GM10248 (cell line): ENCODE measurements at regions not wholly inside any gene's neighbourhood (a gene's known extent, or its start where the extent isn't known, plus 50 kb on each side); places are given as distances from the start of the nearest gene placed in this dataset.

Experiments
- CTCF ChIA-PET: fragments of 300-600 bp; sonication (Branson Sonifier 250); formaldehyde crosslinking; extraction: SDS; loops from one replicate; lab custom pipeline; 2021; ENCODE audit warnings: antibody characterized with exemption; lab: Yijun Ruan, JAX
- POLR2A ChIA-PET: fragments of 350-650 bp; sonication (Branson Sonifier 250); formaldehyde crosslinking; extraction: SDS; loops from one replicate; lab custom pipeline; 2020; ENCODE audit warnings: antibody characterized with exemption; lab: Yijun Ruan, JAX
- DNase-seq: peaks from one replicate; pipeline ENCODE4 v3.0.0; 2012; ENCODE audit errors: extremely low spot score
- TF ChIP-seq, protein P1 (sequence below): IDR thresholded peaks from 2 replicates; pipeline ENCODE4 v1.5.1; 2012; ENCODE audit warnings: mild to moderate bottlenecking, low read depth; ENCODE audit errors: extremely low read depth, missing control alignments, control extremely low read depth

DNA sequence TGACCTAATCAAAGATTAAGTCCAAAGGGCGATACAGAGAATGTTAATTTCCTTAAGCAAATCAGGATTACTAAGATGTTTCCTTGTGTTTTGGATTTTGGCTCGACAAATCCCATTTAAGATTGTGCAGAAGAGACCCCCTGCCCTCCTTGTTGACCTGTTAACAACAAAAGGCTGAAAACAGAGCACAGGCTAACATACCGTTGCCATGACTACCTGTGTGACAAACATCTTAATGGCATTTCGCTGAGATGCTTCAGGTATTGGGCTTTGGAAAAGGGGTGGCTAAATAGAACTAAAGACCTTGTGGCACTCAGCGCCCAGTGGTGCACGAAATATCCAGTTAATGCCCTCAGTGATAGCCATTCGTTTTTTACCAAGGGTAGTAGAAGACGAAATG lies 1532.3 kb upstream of the TMEM132C start:
- TF ChIP-seq, protein P1, sequence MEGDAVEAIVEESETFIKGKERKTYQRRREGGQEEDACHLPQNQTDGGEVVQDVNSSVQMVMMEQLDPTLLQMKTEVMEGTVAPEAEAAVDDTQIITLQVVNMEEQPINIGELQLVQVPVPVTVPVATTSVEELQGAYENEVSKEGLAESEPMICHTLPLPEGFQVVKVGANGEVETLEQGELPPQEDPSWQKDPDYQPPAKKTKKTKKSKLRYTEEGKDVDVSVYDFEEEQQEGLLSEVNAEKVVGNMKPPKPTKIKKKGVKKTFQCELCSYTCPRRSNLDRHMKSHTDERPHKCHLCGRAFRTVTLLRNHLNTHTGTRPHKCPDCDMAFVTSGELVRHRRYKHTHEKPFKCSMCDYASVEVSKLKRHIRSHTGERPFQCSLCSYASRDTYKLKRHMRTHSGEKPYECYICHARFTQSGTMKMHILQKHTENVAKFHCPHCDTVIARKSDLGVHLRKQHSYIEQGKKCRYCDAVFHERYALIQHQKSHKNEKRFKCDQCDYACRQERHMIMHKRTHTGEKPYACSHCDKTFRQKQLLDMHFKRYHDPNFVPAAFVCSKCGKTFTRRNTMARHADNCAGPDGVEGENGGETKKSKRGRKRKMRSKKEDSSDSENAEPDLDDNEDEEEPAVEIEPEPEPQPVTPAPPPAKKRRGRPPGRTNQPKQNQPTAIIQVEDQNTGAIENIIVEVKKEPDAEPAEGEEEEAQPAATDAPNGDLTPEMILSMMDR, result no peak
- POLR2A ChIA-PET, result no interaction called here
- CTCF ChIA-PET, result interaction anchor here (1.5 kb wide), 1 partner anchor 12 kb away, joined by 4 read pairs; no protein-coding TSS in a partner anchor
- DNase-seq, result no peak

DNA sequence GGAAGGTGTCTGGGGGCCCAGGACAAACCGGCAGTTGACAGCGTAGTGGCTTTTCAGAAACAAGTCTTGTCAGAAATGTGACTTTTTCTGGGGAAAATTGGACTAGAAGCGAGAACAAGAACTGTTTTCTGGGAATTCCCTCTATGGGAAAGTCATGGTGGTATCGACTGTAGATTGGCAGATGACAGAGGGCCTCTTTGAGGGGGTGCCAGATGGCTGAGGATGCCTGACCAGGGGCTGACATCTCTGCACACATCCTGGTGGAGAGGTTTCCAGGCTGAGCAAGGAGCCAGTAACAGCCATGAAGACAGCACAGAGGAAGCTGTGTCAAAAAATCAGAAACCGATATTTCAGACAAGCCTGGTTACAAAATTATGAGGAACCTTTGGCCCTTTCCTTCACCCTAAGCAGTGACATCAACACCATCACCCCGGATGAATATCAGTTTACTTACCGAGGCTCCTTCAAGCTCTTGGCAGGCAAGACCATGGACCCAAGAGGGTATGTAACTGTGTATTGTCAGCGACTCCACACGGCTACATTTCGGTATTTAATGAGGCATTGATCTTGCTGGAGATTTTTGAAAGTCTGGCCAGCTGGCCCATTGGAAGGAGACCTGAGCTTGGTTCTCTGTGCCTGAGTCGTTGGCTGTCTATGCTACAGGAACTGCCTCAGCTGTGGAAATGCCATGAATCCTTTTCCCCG lies 1525.3 kb upstream of the TMEM132C start:
- no peak for DNase-seq
- TF ChIP-seq, protein P1, result no peak
- POLR2A ChIA-PET, result no interaction called here
- CTCF ChIA-PET, result interaction anchor here (0.8 to 1.6 kb wide), 2 partner anchors 8 to 9 kb away, joined by 3 to 4 read pairs; no protein-coding TSS in a partner anchor

DNA sequence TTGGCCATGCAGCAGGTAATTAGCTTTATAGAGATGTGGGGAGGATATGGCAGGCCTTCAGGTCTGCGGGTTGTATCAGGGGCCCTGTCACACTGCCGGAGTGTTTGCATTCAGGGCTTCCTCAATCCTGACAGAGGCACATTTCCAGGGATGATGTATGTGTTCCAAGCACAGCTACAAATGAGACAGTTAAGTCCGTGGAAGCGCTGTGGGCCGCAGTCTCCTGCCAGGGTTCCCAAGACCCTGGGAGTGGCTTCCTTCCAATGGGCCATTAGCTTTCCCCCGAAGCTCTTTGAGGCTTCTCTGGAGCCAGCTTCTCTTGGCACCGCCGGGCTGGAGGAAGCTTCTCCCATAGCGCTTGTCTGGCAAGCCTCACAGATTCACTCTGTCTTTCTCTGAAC lies 1524.7 kb upstream of the TMEM132C start:
- ChIA-PET CTCF (interaction anchor here (0.8 kb wide), 1 partner anchor 9 kb away, joined by 3 read pairs; no protein-coding TSS in a partner anchor), POLR2A (no interaction called here)
- no peak for DNase-seq
- TF ChIP-seq, protein P1, result no peak

DNA sequence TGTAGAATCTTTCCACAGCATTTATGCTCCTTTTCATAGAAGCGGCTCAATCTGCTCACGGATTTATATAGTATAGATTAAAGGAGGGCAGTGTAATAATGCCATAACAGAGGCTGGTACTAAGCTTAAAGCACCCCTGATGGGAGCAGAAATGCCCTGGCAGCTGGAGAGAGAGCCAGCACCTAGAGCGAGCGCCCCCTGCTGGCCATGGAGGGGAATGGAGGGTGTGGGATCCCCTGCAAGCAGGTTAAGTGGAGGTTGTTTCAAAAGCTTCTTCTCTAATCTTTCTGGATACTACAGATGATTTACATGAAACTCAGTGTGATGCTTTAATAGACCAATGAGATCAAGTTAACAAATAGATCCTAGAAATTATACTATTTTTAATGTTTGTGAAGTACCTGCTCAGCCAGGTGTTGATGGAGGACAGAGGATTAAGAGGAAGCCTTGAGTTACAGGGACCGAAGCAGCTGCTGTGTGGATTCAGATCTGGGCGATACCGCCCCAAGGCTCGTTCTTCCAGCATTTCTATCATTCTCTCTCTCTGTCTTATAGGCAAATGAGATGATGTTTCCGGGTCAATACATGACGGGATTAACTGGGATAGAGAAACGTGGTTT lies 1519.3 kb upstream of the TMEM132C start:
- ChIA-PET CTCF (interaction anchor here (0.8 to 2.6 kb wide), 20 partner anchors 8 to 1564 kb away, joined by 3 to 13 read pairs (median 4); no protein-coding TSS in a partner anchor), POLR2A (no interaction called here)
- TF ChIP-seq, protein P1, result peak; percentile 75
- peak; percentile 27 for DNase-seq

DNA sequence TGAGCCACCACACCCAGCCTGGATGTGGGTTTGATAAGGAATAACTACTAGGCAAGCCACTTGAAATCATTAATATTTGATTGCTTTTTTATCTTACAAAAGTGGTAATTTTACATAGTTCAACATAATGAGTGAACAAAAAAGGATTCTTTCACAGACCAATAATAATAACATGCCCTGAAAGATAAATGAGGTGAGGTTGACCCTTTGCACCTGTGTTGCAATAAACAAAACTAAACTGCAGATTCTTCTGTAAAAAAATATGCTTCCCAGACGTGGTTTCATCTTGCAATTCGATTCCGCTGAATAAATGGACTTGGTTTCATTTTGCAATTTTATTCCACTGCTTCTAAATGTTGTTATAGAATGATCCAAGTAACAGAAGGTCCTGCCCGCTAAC lies 1514.9 kb upstream of the TMEM132C start:
- ChIA-PET POLR2A (no interaction called here), CTCF (no interaction called here)
- TF ChIP-seq, protein P1, result no peak
- DNase-seq, result no peak

DNA sequence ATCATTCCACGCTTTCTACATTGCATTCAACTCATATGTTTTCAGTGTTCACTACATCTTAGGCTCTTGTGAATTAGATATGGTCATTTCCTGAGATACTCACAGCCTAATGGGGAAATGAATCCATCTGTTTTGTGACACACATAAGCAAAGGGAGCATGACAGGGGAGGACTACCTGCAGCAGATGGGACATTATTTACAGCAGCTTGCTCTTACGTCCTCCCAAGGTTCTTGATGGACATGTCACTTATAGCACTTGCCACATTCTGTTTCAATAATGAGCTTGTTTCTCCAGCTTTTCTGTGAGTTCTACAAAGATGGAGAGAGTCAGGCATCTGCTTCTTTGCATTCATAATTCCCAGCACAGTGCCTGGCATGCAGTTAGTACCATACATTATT lies 1509.6 kb upstream of the TMEM132C start:
- DNase-seq, result no peak
- ChIA-PET POLR2A (no interaction called here), CTCF (interaction anchor here (2.8 kb wide), 1 partner anchor 10 kb away, joined by 13 read pairs; no protein-coding TSS in a partner anchor)
- TF ChIP-seq, protein P1, result no peak
